ENCODE measurements at regions not wholly inside any gene's neighbourhood (a gene's known extent, or its start where the extent isn't known, plus 50 kb on each side); places are given as distances from the start of the nearest gene placed in this dataset.

DNA sequence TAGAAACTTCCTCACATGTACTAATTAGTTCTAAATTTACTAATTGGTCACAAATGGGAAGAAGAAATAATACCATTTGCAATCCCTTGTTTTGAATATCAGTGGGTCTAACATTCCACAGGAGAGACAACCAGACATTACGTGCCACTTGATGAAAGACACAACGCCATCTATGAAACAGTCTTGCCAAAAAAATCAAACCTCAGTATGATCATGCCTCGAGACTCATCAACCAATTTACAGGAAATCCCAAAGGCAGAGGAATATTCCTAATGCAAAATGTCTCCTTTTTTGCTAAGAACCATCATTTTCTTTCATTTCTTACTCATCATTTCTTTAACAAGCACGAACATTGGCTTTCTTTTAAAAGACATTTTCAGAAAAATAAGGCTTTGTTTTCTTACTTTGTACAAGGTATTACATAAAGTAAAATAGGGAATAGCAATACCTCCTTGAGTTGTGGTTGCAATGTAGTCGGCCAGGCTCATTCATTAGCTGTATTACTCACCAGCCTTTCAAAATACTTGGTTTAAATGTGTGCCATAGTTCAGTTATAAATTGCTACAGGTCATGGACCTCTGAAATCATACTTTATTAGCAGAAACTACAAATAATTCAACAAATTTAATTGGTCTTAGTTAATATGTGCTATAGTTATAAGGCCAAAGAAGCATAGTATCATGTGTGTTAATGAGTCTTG lies 436.2 kb upstream of the FLRT2 start (continued):
- TF ChIP-seq, protein P1, sequence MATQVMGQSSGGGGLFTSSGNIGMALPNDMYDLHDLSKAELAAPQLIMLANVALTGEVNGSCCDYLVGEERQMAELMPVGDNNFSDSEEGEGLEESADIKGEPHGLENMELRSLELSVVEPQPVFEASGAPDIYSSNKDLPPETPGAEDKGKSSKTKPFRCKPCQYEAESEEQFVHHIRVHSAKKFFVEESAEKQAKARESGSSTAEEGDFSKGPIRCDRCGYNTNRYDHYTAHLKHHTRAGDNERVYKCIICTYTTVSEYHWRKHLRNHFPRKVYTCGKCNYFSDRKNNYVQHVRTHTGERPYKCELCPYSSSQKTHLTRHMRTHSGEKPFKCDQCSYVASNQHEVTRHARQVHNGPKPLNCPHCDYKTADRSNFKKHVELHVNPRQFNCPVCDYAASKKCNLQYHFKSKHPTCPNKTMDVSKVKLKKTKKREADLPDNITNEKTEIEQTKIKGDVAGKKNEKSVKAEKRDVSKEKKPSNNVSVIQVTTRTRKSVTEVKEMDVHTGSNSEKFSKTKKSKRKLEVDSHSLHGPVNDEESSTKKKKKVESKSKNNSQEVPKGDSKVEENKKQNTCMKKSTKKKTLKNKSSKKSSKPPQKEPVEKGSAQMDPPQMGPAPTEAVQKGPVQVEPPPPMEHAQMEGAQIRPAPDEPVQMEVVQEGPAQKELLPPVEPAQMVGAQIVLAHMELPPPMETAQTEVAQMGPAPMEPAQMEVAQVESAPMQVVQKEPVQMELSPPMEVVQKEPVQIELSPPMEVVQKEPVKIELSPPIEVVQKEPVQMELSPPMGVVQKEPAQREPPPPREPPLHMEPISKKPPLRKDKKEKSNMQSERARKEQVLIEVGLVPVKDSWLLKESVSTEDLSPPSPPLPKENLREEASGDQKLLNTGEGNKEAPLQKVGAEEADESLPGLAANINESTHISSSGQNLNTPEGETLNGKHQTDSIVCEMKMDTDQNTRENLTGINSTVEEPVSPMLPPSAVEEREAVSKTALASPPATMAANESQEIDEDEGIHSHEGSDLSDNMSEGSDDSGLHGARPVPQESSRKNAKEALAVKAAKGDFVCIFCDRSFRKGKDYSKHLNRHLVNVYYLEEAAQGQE (IDR thresholded peaks at IDR 0.05; ENCODE audit: unreplicated experiment): no peak
- no peak for TF ChIP-seq EZH2phosphoT487 (IDR thresholded peaks at IDR 0.05; ENCODE audit: unreplicated experiment)
- no peak for TF ChIP-seq STAT1 (IDR thresholded peaks at IDR 0.05; ENCODE audit: unreplicated experiment)

DNA sequence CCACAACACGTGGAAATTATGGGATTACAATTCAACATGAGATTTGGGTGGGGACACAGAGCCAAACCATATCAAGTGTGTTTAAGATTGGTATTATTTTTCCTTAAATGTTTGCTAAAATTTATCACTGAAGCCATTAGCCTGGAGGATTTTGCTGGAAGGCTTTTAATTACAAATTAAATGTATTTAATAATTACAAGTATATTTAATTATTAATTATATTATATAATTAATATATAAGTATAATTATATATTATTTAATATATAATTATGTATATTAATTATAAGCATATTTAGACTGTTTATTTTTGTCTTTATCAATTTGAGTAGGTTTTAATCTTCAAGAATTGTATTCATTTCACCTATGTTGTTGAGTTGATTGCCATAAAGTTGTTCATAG lies 427.4 kb upstream of the FLRT2 start:
- Histone ChIP-seq H3K4me2 (no peak overlapping the region), H3K36me3 (ENCODE audit: insufficient read depth) (no peaks in the 10 kb centered on the region), H2AFZ (no peak overlapping the region), H3K27ac (ENCODE audit: low read depth) (no peak overlapping the region), H3K27me3 (ENCODE audit: insufficient read depth) (no peaks in the 10 kb centered on the region), H3K4me3 (no peak overlapping the region), H4K20me1 (replicated peaks; ENCODE audit: insufficient read depth) (no peaks in the 10 kb centered on the region), H3F3A (replicated peaks; ENCODE audit: low read depth) (no peaks in the 10 kb centered on the region), H3K9me2 (ENCODE audit: insufficient read depth) (no peaks in the 10 kb centered on the region), H3K4me1 (ENCODE audit: insufficient read depth) (no peaks in the 10 kb centered on the region), H3K79me2 (replicated peaks; ENCODE audit: insufficient read depth) (no peaks in the 10 kb centered on the region)
- no peak for DNase-seq (ENCODE audit: low spot score)
- ATAC-seq: no peak
- Mint-ChIP-seq H3K4me1 (no peaks in the 10 kb centered on the region), H3K4me3 (no peak overlapping the region), H3K36me3 (ENCODE audit: low read depth) (no peaks in the 10 kb centered on the region), H3K9me3 (no peaks in the 10 kb centered on the region), H3K27ac (no peak overlapping the region), H3K27me3 (ENCODE audit: insufficient read depth, low read depth, poor library complexity) (no peaks in the 10 kb centered on the region)
- TF ChIP-seq STAT1 (IDR thresholded peaks at IDR 0.05; ENCODE audit: unreplicated experiment): no peak
- TF ChIP-seq, protein P2, sequence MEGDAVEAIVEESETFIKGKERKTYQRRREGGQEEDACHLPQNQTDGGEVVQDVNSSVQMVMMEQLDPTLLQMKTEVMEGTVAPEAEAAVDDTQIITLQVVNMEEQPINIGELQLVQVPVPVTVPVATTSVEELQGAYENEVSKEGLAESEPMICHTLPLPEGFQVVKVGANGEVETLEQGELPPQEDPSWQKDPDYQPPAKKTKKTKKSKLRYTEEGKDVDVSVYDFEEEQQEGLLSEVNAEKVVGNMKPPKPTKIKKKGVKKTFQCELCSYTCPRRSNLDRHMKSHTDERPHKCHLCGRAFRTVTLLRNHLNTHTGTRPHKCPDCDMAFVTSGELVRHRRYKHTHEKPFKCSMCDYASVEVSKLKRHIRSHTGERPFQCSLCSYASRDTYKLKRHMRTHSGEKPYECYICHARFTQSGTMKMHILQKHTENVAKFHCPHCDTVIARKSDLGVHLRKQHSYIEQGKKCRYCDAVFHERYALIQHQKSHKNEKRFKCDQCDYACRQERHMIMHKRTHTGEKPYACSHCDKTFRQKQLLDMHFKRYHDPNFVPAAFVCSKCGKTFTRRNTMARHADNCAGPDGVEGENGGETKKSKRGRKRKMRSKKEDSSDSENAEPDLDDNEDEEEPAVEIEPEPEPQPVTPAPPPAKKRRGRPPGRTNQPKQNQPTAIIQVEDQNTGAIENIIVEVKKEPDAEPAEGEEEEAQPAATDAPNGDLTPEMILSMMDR (conservative IDR thresholded peaks at IDR 0.05; ENCODE audit: low read depth in 2 of 2): no peak
- TF ChIP-seq, protein P3, sequence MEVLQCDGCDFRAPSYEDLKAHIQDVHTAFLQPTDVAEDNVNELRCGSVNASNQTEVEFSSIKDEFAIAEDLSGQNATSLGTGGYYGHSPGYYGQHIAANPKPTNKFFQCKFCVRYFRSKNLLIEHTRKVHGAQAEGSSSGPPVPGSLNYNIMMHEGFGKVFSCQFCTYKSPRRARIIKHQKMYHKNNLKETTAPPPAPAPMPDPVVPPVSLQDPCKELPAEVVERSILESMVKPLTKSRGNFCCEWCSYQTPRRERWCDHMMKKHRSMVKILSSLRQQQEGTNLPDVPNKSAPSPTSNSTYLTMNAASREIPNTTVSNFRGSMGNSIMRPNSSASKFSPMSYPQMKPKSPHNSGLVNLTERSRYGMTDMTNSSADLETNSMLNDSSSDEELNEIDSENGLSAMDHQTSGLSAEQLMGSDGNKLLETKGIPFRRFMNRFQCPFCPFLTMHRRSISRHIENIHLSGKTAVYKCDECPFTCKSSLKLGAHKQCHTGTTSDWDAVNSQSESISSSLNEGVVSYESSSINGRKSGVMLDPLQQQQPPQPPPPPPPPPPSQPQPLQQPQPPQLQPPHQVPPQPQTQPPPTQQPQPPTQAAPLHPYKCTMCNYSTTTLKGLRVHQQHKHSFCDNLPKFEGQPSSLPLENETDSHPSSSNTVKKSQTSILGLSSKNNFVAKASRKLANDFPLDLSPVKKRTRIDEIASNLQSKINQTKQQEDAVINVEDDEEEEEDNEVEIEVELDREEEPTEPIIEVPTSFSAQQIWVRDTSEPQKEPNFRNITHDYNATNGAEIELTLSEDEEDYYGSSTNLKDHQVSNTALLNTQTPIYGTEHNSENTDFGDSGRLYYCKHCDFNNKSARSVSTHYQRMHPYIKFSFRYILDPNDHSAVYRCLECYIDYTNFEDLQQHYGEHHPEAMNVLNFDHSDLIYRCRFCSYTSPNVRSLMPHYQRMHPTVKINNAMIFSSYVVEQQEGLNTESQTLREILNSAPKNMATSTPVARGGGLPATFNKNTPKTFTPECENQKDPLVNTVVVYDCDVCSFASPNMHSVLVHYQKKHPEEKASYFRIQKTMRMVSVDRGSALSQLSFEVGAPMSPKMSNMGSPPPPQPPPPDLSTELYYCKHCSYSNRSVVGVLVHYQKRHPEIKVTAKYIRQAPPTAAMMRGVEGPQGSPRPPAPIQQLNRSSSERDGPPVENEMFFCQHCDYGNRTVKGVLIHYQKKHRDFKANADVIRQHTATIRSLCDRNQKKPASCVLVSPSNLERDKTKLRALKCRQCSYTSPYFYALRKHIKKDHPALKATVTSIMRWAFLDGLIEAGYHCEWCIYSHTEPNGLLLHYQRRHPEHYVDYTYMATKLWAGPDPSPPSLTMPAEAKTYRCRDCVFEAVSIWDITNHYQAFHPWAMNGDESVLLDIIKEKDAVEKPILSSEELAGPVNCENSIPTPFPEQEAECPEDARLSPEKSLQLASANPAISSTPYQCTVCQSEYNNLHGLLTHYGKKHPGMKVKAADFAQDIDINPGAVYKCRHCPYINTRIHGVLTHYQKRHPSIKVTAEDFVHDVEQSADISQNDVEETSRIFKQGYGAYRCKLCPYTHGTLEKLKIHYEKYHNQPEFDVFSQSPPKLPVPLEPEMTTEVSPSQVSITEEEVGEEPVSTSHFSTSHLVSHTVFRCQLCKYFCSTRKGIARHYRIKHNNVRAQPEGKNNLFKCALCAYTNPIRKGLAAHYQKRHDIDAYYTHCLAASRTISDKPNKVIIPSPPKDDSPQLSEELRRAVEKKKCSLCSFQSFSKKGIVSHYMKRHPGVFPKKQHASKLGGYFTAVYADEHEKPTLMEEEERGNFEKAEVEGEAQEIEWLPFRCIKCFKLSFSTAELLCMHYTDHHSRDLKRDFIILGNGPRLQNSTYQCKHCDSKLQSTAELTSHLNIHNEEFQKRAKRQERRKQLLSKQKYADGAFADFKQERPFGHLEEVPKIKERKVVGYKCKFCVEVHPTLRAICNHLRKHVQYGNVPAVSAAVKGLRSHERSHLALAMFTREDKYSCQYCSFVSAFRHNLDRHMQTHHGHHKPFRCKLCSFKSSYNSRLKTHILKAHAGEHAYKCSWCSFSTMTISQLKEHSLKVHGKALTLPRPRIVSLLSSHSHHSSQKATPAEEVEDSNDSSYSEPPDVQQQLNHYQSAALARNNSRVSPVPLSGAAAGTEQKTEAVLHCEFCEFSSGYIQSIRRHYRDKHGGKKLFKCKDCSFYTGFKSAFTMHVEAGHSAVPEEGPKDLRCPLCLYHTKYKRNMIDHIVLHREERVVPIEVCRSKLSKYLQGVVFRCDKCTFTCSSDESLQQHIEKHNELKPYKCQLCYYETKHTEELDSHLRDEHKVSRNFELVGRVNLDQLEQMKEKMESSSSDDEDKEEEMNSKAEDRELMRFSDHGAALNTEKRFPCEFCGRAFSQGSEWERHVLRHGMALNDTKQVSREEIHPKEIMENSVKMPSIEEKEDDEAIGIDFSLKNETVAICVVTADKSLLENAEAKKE (CRISPR knock-in tag; IDR thresholded peaks at IDR 0.05): no peak
- TF ChIP-seq ETS1 (IDR thresholded peaks at IDR 0.05): no peak
- no peak for TF ChIP-seq NANOG (IDR thresholded peaks at IDR 0.05; ENCODE audit: borderline replicate concordance)
- TF ChIP-seq, protein P1 (IDR thresholded peaks at IDR 0.05; ENCODE audit: unreplicated experiment): no peak

All from GM23338 (cell line).